CD4-positive, alpha-beta T cell treated with Interleukin-15 for 4 hours (primary cell): ENCODE measurements at regions not wholly inside any gene's neighbourhood (a gene's known extent, or its start where the extent isn't known, plus 50 kb on each side); places are given as distances from the start of the nearest gene placed in this dataset.

Experiments used
- DNase-seq: peaks from one replicate; pipeline ENCODE4 v3.0.0-alpha.2; 2020; ENCODE audit warnings: low spot score

DNA sequence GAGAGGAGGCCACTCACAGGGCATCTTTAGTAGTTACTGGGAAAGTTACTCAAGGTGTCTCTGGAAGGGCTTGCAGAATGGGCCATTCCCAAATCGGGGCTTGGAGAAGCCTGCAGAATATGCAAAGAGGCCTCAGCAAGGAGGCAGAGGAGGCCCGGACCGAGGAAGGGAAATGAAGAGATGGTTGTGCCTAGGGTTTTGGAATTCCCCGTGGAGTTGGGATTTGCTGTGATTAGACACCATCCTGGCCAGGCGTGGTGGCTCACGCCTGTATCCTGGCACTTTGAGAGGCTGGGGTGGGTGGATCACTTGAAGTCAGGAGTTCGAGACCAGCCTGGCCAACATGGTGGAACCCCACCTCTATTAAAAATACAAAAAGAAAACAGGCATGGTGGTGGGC lies 193.0 kb downstream of the IRF8 start:
- DNase-seq, result no peak

DNA sequence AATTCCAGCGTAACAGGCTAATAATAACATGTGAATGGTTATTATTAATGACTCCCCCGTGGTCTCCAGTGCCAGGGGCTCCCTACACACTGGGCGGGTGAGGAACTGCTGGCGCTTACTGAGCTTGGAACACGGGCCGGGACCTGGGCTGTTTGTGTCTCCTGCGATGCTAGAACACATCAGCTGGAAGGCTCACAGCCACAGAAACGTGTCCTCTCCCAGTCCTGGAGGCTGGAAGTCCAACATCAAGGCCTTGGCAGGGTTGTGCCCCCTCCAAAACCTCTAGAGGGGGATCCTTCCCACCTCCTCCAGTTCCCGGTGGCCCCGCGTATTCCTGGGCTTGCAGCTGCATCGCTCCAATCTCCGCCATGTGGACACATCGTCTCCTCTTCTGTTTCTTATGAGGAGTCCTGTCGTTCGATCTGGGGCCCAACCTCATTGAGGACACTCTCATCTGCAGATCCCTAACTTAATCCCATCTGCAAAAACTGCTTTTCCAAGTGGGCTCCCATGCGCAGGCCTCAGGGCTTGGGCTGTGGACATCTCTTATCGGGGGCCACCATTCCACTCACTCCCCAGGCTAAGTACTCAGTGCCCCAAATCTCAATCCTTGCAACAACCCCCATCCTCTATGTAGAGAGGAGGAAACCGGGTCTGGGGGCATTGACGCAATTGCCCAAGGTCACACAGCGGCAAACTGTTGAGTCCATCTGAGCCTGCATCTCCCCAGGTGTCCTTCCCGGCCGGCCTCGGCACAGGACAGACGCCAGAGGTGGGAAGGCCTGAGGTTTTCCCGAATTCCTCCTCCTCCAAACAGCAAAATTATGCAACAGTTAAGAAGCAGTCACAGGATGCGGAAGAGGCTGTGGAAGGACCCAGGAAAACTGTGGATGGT lies 193.9 kb downstream of the IRF8 start:
- DNase-seq, result no peak

DNA sequence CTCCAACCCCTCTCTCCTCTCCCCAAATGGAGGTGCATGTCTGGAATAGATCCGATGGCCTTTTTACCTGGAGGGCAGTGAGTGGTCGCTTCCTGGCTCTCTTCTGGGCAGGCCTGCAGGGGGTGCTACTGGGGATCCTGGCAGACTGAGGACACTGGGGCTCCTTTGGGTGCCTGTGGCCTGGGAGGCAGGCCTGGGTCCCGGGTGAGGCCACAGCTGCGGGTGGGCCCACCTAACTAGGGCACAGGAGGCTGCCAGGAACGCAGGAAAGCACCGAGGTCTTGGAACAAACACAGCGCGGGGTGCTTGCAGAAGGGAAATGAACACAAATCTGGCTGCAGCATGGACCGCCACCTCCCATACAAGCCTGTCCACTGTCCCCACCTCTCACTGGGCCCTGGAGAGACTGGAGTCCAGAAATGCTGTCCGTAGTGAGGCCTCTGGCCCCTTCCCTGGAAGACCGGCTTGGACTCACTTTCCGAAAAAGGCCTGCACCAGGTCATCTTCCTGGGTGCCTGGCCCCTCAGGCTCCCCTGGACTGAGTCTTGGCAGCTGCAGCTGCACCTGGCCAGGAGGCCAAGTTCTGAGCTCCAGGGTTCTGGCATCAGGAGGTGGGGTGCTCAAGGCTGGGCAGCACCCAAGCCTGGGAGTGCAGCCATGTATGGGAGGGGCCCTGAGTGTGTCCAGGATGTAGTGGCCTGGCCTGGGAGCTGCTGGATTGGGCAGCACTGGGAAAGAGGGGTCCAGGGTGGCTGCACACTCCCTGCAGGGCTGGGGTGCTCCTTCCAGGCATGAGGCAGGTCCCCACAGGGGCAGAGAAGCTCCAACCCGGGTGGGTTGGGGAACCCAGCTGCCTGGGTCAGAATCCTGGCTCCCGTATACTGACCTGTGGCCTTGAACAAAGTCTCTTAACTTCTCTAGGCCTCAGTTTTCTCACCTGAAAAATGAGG lies 195.1 kb downstream of the IRF8 start:
- no peak for DNase-seq

DNA sequence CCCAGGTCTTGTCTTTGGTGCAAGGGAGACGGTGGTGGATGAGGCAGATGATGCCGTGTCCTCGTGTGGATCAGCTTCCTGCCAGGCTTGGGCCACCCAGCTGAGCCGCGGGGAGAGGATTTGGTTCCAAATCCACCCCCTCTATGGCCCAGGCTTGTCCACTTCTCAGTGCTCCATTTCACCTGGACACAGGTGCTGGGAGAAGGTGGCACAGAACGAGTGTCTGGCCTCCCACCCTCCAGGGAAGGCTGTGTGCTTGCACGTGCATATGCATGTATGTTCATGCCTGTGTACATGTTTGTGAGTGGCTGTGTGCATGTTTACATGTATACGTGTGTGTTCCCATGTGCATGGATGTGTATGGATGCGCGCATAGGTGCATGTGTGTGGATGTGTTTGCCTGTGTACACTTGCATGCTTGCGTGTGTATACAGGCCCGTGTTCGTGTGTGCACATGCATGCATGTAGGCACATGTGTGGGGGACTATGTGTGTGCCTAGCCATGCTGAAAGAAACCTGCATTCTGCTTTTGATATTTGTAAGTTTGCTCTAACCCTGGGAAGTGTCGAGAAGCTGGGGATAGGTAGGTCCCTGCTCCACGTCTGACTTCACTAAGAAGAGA lies 196.3 kb downstream of the IRF8 start:
- DNase-seq, result no peak

DNA sequence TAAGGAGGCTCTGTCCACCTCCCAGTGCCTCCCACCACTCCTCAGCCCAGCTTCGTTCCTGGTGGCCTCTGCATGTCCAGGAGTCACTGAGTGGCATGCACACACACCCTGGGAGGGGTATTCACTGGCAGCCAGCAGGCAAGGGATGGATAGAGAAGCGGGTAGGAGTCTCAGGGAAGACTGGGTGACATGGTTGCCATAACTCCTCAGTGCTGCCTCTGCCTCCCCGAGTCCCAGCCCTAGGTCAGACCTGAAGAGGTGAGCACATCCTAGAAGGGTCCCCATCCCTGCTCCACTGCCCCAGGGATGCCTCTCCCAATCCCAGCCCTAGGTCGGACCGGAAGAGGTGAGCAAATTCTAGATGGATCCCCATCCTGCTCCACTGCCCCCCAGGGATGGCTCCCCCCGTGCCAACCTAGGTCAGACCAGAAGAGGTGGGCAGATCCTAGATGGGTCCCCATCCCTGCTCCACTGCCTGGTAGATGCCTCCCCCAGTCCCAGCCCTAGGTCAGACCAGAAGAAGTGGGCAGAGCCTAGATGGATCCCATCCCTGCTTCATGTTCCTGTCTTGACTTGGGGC lies 197.0 kb downstream of the IRF8 start:
- DNase-seq, result no peak

DNA sequence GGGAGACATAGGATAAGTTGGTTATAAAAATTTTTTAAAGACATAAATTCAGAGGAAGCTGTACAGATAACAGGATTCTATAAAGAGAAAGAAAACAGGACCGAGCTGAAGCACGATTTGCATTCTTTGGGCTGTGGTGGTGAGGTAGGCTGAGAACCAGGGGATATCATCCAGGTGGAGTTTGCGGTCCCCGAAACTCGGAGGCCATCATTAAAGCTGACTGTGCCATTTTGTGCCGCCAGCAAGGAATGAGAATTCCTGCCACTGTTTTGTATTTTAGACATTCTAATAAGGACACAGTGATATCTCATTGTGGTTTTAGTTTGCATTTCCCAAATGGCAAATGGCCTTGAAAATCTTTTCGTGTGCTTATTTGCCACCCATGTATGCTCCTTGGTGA lies 197.9 kb downstream of the IRF8 start:
- DNase-seq, result no peak

DNA sequence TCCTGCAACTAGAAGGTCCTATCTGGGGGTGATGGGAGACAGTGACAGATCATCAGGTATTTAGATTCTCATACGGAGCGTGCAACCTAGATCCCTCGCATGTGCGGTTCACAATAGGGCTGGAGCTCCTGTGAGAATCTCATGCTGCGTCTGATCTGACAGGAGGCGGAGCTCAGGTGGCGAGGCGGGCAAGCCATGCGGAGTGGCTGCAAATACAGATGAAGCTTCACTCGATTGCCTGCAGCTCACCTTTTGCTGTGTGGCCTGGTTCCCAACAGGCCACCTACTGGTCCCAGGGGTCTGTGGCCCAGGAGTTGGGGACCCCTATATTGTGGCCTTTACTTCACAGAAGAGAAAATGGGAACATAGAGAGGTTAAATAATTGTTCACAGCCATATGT lies 200.4 kb downstream of the IRF8 start:
- DNase-seq, result no peak

DNA sequence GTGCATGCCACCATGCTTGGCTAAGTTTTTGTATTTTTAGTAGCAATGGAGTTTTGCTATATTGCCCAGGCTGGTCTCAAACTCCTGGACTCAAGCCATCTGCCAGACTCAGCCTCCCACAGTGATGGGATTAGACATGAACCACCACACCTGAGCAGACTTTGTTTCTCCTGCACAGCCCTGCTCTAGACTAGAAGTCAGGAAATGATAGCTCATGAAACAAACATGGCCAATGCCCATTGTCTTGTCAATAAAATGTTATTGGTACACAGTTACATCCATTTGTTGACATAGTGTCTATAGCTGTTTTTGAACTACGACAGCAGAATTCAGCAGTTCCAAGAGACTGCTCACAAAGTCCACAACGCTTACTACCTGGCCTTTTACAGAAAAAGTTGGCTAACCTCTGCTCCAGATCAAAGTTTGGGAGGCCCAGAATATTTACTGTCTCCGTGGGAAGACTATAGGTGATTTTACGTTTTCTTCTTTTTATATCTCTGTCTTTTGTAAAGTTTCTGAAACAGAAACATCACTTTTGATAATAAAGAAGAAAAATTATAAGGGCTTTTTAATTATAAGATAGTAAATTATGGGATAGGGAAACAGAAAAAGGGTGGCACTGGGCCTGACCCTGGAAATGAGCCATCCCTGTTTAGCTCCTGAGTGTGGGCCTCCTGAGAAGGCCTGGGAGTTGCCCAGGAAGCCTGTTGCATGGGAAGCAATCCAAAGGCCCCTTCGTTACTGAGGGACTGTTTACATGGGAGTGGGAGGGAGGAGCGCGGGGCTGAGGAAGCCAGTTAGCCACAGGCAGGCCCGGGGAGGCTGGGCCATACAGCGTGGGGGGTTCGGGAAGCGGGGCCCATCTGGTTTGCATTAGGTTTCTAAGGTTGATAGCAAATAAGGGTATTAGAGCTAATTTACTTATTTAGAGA lies 201.5 kb downstream of the IRF8 start:
- no peak for DNase-seq

DNA sequence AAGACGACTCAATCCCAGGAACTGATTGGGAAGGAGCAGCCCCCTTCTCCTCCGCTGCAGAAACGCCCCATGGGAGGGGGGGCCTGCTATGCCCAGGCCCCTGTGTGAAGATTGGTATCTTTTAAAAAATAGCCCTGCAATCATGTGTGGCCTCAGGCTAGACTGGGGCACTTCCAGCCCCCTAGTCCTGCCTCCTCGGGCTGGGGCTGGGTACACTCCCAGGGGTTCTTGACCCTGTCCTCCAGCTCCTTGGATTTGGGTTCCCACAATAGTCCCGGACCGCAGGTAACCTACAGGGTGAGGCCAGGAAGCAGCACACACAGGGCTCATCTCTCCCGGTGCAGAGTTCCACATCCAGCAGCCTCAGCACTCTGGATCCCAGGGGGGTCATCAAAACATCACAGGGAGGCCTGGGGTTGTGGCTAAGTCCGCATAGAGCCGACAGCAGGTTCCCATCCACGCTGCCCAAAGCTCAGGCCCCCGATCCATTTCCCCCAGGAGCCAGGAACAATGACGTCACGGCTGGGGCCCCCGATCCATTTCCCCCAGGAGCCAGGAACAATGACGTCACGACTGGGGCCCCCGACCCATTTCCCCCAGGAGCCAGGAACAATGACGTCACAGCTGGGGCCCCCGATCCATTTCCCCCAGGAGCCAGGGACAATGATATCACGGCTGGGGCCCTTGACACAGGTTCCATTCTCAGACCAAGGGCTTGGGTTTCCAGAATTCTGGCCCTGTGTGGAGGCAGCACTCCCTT lies 202.4 kb downstream of the IRF8 start:
- DNase-seq, result no peak

DNA sequence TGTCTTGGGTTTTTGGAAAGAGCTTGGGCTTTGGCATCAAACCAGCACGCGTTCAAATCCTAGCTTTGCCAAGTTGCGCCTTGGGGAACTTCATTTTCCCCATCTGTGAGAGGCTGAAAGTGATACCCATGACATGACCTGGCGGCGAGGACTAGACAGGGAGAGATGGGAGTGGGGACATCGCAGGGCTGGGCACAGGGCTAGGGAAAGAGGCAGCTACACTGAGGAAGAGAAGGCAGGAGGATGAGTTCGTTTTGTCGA lies 202.9 kb downstream of the IRF8 start:
- no peak for DNase-seq

DNA sequence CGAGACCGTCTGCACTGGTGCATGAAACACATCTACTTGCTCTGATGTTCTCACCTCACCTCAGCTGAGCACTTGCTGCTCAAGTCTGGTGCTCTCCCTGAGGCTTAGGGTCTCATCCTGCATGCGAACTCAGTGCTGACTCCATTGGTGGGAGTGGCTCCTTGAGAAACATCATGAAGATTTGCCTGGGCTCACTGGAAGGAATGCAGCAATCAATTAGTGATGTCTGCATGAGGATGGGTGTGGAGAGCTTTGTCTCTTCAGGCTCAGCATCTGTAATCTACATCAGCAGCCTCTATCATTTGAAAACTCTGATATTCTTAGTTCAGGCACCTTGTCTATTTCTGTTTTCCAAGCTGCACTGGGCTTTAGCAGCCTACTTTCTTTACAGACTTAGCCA lies 204.4 kb downstream of the IRF8 start:
- DNase-seq, result no peak

DNA sequence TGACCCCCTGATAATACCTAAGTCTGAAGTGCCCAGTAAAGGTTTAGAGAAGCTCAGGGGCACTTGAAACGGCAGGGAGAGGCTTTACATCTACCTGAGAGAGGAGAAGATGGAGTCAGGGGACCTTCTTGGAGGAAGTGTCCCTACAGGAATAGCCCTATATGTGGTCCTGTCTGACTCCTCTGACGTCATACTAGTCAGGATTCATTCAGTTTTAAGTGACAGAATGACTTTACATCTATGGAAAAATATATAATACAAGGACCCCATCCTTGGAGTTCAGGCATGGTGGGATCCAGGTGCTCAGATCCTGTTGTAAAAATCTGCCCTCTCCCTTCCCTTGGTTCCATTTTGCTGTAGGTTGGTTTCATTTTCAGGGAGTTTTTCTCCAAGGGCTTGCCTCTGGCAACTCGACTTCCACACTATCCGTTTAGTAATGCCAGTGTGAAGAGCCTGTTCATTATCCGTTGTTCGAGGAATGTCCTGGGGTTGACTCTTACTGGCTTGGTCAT lies 205.6 kb downstream of the IRF8 start:
- DNase-seq, result no peak

DNA sequence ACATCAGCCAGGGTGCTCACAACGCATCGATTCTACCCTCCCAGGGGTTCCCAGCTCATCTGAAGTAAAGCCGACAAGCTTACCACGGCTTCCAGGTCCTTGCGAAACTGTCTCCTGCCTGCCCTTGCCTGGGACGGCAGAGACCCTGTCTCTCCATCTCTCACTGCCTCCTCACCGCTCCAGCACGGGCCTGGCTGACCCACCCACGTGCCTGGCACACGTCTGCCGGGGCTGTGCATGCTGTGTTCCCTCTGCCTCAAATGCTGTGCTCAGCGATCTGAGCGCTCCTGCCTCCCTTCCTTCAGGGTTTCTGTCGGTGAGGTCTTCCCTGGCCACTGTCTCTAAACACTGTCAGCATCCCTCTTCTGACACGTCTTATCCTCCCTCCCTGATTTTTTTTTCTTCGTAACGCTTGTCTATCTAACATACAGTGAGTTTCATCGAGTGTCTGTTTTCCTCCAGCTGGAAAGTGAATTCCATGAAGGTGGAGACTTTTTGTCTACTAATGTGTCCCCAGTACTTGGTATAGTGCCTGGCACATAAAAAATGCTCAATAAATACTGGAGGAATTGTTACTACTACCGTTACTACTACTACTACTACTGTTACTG lies 208.4 kb downstream of the IRF8 start:
- no peak for DNase-seq

DNA sequence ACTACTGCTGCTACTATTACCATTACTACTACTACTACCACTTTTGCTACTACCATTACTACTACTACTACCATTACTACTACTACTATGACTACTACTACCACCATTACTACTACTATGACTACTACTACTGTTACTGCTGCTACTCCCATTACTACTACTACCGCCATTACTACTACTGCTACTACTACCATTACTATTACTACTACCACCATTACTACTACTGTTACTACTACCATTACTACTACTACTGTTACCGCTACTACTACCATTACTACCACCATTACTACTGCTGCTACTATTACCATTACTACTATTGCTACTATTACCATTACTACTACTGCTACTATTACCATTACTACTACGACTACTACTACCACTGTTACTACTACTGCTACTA lies 209.1 kb downstream of the IRF8 start:
- no peak for DNase-seq

DNA sequence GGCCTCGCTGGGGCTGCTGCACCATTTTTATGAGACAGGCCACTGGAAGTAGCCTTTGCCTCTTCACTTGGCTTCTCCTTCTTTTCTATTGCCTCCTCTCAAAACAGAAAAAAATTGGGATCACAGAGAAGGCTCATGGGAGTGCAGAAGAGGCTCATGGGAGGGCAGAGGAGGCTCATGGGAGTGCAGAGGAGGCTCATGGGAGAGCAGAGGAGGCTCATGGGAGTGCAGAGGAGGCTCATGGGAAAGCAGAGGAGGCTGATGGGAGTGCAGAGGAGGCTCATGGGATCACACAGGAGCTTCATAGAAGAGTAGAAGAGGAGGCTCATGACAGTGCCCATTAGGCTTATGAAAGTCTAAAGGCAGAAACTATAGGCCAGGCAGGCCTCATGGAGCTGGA lies 211.2 kb downstream of the IRF8 start:
- DNase-seq, result no peak

DNA sequence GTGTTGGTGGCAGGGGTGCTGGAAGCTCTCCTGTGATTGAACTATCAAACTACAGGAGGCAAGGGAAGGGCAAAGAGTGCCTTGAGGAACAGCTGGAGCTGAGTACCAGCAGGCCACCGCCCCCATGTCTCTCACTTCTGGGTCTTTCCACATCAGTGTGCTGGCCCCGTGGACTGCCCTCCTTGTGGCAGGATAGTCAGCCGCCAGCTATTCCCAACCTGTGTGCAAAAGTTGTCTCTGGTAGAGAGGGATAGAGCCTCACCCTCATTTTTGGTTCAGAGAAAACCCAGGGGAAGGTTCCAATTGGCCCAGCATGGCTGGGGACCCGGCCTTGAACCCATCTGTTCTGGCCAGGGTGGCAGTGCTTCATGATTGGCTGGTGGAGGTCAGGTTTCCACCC lies 211.8 kb downstream of the IRF8 start:
- DNase-seq, result no peak

DNA sequence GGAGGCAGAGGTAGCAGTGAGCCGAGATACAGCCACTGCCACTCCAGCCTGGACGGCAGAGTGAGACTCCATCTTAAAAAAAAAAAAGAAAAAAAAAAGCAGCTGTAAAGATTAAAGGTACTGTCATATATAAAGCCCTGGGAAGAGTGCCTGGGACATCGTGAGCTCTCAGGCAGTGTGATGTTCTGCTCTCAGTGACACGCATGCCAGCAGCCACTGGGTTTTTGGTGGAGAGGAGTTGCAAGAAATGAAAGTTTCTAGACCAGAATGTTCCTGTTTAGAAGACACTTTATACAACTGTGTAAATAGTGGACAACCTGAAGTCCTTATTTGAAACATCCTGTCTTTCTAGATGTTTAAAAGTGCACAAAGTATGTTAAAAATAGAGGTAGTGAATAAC lies 213.2 kb downstream of the IRF8 start:
- no peak for DNase-seq

DNA sequence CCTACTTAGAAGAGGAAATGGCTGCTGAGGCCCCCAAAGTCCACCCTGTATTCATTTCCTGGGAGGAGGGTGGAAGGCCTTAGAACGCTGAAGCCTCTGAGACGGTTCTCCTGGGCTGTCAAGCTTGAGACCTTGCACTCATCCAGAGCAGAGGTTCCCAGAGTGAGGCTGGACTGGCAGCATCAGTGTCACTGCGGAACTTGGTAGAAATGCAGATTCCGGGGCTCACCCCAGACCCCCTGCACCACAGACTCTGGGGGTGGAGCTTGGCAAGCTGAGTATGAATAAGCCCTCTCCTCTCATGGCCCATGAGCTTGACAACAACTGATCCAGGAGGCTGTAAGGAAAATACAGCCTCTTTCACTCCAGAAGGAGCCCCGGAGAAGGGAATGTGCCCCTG lies 218.3 kb downstream of the IRF8 start:
- DNase-seq, result no peak

DNA sequence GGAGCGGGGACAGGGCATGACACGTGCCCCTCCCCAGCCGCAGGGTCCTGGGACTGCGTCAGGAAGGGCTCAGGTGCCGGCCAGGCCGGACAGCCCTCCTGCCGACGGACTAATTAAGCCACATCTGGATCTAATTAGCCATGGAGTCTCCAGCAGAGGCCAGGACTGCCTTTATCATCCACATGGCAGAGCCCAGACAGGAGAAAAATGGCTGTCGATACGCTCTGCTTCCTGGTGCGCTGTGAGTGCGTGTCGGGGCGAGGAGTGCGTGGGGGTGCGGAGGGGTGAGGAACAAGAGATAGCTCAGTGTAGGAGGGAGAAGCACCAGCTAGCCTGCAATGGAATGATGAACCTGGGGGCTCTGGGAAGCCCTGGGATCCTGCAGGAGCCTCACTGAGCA lies 218.8 kb downstream of the IRF8 start:
- DNase-seq, result no peak
